RWPE1 (cell line): ENCODE measurements at regions not wholly inside any gene's neighbourhood (a gene's known extent, or its start where the extent isn't known, plus 50 kb on each side); places are given as distances from the start of the nearest gene placed in this dataset.
"Not testable (repeated sequence)": the region's sequence is repeated elsewhere in the genome, so short reads cannot be mapped to it uniquely, and the experiment has no call there.

Source experiments
- CTCF ChIA-PET: fragments of 350-600 bp; sonication (Branson Sonifier 250); formaldehyde crosslinking; extraction: SDS; loops from one replicate; lab custom pipeline; 2021; lab: Yijun Ruan, JAX
- POLR2A ChIA-PET: fragments of 400-600 bp; formaldehyde crosslinking; extraction: SDS; loops from one replicate; lab custom pipeline; 2020; ENCODE audit warnings: antibody characterized with exemption; ENCODE audit not compliant: low non-redundant PET; lab: Yijun Ruan, JAX
- DNase-seq: peaks from one replicate; pipeline ENCODE4 v3.0.0; 2012; ENCODE audit warnings: low spot score
- H3K27ac ChIP-seq: fragments of 450-650 bp; 2 replicates; pipeline ENCODE4 v1.5.1; 2017
- CTCF ChIP-seq: fragments of 450-650 bp; conservative IDR thresholded peaks from 2 replicates; pipeline ENCODE4 v1.5.1; 2017; ENCODE audit warnings: low read depth, mild to moderate bottlenecking

- no peak for DNase-seq
- no peak overlapping the region for H3K27ac ChIP-seq
- CTCF ChIA-PET = no interaction called here
- no peak for TF ChIP-seq CTCF
- POLR2A ChIA-PET = interaction anchor here (0.6 kb wide), 1 partner anchor 11 kb away, joined by 3 read pairs; no protein-coding TSS in a partner anchor
These were observed 103.4 kb upstream of the KCNG1 start for GRCh38 chr20:51126337-51126736.

- ChIA-PET POLR2A (no interaction called here), CTCF (interaction anchor here (0.6 kb wide), 1 partner anchor 471 kb away, joined by 3 read pairs; no protein-coding TSS in a partner anchor)
- no peak for TF ChIP-seq CTCF
- H3K27ac ChIP-seq = no peak overlapping the region
- DNase-seq = no peak
These were observed 102.9 kb upstream of the KCNG1 start for GRCh38 chr20:51125780-51126179.

GRCh38 chr20:51125105-51125504 is 102.2 kb upstream of the KCNG1 start:
- H3K27ac ChIP-seq = no peak overlapping the region
- CTCF ChIA-PET = interaction anchor here (0.6 kb wide), 1 partner anchor 471 kb away, joined by 3 read pairs; no protein-coding TSS in a partner anchor
- POLR2A ChIA-PET = no interaction called here
- no peak for TF ChIP-seq CTCF
- no peak for DNase-seq

GRCh38 chr20:51123887-51124286 is 101.0 kb upstream of the KCNG1 start:
- POLR2A ChIA-PET, H3K27ac ChIP-seq, DNase-seq: not testable (repeated sequence)
- CTCF ChIA-PET = interaction anchor here (0.7 to 0.9 kb wide), 2 partner anchors 8 to 66 kb away, joined by 4 read pairs; no protein-coding TSS in a partner anchor

GRCh38 chr20:51122931-51123658 is 100.2 kb upstream of the KCNG1 start:
- no peak overlapping the region for H3K27ac ChIP-seq
- ChIA-PET POLR2A (no interaction called here), CTCF (interaction anchor here (0.9 kb wide), 1 partner anchor 9 kb away, joined by 4 read pairs; no protein-coding TSS in a partner anchor)
- no peak for DNase-seq
- no peak for TF ChIP-seq CTCF

- POLR2A ChIA-PET = no interaction called here
- CTCF ChIA-PET = no interaction called here
- H3K27ac ChIP-seq = no peak overlapping the region
- TF ChIP-seq CTCF = no peak
- DNase-seq = peak; percentile 71
These were observed 99.0 kb upstream of the KCNG1 start for GRCh38 chr20:51121901-51122412.

GRCh38 chr20:51121272-51121671 is 98.4 kb upstream of the KCNG1 start:
- no peak for TF ChIP-seq CTCF
- POLR2A ChIA-PET = no interaction called here
- no peak overlapping the region for H3K27ac ChIP-seq
- CTCF ChIA-PET = no interaction called here
- no peak for DNase-seq
